ENCODE measurements at regions not wholly inside any gene's neighbourhood (a gene's known extent, or its start where the extent isn't known, plus 50 kb on each side); places are given as distances from the start of the nearest gene placed in this dataset.
"Not testable (repeated sequence)": the region's sequence is repeated elsewhere in the genome, so short reads cannot be mapped to it uniquely, and the experiment has no call there.

DNA sequence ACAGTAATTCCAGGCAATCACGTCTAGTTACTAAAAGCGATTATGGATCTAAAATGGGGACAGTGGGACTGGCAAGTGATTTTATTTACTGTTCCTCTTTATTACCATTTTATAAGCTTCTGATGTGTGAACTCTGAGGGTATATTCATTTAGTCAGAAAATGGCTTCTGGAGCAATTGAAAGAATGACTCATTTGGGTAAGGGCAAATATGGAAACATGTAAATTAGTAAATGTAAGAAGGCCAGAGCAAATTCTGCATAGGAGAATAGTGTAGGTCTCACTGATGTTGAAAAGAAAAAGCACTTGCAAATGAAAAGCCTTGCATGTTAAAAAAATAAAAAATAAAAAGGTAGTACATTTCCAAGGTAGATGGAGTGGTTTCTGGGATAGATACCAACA is 262.2 kb downstream of the KLF5 start:
- DNase-seq: no peak

DNA sequence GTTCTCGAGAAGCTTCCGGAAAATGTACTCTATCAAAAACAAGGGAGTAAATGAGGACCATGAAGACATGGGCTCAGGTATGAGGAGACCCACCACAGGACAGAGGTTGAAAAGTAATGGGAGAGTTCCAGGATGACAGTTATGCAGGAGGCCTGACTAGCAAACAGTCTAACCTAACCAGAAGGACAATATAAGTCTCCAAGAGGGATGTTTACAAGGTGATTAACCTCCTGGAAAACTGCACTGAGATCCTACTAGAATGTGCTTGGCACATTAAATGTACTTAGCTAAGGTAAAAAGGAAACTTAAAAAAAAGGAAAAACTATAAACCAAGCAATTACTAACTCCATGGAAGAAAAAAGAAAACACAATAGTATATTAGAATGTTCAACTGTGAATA is 258.3 kb downstream of the KLF5 start:
- no peak for DNase-seq

DNA sequence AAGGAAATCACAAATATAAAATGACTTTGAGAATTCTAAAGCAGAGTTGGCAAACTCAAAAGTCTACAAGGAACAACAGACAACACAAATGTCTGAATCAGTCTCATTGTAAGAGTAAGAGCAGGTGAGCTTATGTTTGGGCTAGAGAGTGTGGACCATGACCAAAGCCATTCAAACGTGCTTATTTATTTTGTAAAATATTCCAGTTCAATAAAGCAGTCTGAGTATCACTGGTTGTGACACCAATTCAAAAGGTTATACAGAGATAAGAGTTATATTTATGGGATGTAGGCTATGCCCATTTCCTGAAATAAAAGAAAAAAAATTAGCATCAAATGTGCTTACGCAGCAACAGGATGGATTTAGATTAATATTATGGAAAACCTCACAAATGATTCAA is 251.6 kb downstream of the KLF5 start:
- DNase-seq: no peak

DNA sequence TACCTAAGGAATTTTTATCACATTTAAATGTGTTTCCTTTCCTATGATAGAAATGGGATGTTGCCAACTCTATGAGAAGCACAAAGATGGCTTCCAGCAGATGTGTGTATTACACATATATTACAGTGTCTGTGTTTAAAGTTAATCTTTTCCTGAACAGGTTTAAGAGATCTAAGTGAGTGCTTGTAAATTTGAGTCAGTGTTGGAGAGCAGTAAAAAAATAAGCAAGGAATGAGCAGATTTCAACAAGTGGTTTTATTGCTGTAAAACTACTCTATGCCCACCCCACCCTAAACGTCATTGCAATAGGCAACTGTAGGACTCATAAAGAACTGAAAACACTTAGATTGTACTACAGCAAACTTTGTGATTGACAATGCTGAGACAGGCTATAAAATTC is 248.7 kb downstream of the KLF5 start:
- no peak for DNase-seq

DNA sequence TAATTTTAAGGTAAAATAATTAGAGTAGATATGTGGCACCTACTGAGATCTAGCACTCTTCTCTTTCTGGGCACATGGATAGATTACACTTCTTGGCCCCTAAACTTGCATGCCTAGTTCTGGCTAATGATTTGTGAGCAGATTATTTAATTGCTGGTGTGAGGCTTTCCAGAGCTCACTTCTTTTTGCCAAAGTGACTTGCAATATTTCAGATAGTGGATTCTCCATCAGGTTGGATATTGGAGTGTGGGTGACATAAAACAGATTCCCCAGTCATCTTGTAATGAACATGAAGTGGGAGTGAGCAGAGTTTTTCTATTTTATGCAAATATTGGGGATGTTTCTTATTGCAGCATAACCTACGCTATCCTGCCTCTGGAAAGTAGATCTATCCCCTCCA is 247.9 kb downstream of the KLF5 start:
- no peak for DNase-seq

DNA sequence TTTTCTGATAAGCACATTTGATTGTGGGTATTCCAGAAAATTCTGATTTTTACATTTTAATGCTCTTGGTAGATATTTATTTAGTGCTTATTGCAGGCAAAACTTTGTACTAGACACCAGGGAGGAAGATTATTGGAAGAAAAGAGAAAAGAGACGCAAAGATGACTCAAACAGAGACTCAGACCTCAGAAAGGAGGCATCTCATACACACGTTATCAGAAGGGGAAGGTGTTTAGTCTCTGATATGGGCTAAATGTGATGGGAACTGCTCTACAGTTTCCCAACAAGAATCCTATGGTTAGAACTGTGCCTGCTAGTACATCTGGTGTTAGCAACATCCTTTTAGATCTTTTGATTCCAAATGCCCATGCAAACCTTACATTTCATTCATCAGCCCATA is 245.6 kb downstream of the KLF5 start:
- DNase-seq: no peak

DNA sequence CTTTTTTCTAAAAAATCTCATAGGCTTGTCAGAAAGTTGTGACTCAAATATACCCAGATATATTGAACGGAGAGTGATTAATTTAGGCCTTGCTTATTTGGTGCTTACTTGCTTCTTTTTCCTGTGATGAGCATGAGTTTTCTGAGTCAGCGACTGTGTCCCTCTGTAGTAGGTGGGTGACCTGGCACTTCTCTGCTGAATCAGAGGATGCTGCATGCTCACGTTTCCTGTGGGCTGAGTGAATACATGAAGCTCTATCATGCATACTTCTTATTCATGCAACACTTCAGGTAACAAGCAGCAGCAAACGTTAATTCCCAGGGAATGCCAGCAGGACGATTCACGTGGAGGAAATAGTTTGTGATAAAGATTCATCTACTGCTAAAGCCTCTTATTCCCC is 245.0 kb downstream of the KLF5 start:
- DNase-seq: no peak

DNA sequence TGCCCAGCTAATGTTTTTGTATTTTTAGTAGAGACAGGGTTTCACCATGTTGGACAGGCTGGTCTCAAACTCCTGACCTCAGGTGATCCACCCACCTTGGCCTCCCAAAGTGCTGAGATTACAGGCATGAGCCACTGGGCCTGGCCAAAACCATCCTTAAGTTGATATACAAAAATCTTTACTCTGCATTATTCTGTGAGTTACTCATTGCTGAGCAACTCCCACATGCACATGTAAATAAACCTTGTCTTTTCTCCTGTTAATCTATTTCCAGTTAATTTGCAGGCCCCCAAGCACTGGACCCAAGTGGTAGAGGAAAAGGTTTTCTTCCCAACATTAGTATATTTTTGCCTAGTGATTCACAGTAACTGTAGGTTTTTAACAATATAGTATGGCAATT is 242.8 kb downstream of the KLF5 start:
- not testable (repeated sequence) for DNase-seq

DNA sequence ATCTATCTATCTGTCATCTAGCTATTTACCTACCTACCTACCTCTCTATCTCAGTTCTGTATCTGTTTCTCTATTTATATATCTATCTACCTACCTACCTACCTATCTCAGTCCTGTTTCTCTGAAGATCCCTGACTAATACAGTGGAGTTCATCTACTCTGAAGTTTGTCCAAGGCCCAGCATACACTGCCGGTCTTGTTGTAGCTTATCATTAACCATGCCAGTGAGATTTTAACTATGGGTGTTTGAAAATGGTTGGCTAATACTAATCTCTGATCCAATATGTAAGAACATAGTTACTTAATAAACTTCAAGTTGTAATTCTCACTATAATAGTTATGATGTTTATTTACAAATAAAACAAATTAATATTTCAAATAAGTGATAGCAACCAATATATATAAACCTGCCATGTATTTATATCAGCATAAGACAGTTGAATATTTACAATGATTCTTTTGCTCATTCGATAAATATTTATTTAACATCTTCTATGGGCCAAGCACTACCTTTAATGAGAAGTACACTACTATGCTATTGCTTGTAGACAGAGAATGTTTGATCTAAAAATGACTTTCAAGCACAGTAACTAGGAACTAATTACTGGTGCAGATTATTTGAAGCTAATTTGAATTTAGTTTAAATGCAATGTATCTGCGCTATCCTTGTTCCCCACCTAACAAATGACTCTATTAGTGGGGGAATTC is 242.1 kb downstream of the KLF5 start:
- DNase-seq: no peak

DNA sequence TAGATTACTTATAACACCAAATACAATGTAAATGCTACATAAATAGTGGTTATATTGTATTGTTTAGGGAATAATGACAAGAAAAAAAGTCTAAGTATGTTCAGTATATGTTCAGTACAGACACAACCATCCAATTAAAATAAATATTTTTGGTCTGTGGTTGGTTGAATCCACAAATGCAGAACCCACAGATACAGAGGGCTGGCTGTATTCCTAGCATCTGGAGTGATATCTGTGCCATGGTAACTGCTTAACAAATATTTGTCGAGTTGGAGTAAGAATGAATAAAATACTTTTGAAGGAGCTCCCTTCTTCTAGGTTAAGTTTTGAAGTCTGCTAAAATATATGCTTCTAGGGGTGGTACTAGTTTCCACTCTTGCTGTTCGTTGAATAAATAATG is 241.0 kb downstream of the KLF5 start:
- no peak for DNase-seq

DNA sequence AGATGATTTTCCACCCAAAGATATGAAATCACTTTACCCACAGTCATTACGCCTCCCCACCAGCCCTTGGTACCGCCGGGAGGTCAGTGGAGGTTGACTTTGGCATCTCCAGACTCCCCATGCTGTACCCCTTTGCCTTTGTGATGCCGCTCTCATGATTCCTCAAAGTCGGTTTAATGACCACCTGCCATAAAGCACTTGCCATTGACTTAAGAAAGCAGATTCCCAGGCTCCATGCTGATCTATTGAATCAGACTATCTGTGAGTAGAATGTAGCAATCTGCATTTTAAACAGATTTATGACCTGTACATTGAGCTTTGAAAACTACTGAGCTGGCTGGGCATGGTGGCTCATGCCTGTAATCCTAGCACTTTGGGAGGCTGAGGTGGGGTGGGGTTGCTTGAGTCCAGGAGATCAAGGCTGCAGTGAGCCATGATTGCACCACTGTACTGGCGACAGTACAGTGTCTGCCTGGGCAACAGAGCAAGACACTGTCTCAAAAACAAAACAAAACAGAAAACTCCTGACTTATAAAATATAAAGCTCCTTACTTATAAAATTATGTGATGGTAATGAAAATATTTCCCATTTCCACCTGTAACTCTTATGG is 235.2 kb downstream of the KLF5 start:
- DNase-seq: no peak

DNA sequence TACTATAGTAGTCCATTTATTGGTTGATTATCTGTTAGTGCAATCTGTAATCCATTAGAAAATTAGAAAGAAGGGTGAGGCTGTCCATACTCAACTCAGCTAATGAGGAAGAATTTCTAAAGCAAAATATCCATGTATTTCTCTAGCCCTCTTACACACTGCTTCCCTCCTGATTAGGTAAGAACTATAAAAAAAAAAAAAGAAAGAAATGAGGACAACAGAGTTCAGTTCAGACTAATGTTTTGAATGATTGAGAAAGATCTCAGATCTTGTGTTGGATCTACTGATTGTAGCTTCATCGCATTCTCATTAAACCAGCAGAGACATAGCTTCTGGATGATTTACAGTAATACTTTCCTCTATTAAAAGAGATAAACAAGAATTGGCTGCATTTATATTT is 233.3 kb downstream of the KLF5 start:
- no peak for DNase-seq

DNA sequence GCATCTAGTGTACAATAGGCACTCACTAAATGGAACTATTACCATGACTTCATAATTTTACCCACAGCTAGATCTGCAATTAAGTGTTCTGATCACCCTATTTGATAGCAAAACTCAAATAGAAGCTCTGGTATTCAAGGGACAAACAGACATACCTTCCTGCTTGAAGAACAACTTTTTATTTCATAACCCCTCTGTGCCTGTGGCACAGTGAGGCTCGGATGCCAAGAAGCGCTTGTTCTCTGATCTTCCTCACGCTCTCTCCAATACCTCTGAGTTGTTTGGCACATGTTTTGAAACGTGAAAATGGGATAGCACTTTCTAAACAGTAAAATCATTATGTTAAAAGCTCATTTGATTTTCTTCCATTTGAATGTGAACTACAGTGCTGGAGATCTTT is 232.0 kb downstream of the KLF5 start:
- no peak for DNase-seq

DNA sequence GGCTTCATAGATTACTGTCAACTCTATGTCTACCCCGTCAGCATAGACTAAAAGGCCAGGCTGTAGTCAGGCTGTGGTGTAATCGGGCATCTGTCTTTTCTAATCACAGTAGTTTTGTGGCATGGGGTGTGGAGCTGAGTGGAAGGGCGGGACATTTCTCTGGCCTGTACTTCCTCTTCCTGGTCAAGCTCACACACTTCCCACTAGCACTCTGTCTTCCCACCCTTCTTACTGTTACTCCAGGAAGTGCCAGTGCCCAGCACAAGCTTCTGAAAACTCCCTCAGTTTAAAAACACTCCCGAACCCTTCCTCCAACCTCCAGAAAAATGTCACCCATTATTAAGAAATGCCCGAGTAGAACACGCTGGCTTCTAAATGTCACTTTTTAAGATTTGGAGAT is 229.8 kb downstream of the KLF5 start:
- DNase-seq: no peak

DNA sequence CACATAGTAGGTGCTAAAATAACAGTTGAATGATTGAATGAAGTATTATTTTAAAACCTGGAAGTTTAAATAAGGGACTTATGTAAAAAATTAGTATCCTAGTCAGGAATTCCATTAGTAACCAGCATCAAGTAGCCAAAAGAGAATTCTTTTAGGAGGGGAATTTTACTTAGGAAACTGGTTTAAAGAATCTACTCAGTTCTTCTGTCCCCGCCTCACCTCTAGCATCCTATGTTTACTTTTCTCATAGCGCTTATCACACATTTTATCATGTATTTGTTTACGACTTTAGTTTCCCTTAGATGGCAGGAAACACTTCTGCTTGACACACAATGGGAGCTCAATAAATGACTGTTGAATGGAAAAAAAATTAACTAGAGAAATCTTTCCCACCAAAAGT is 229.0 kb downstream of the KLF5 start:
- no peak for DNase-seq

DNA sequence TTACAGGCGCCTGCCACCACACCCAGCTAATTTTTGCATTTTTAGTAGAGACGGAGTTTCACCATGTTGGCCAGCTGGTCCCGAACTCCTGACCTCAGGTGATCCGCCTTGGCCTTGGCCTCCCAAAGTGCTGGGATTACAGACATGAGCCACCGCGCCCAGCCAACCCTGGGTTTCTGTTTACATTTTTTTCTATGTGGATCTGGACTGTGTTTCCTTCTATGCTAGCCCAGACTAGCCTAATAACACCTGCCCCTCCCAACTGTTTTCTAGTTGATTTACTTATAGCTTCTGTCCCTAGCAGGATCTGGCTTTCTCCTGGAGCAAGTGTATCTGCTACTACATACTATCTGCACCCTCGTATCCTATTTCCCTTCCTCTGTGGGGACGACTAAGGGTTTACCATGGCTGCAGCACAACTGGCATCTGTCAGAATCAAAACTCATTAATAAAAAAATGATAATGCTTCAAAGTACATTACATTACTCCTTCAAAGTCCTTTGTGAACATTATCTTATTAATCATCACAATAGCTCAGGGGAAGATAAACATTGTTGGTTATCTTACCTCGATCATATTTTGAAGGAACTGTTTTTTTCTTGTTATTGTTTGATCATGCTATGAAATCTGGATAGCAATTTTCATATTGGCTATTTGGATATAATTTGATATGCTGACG is 228.3 kb downstream of the KLF5 start:
- DNase-seq: no peak

DNA sequence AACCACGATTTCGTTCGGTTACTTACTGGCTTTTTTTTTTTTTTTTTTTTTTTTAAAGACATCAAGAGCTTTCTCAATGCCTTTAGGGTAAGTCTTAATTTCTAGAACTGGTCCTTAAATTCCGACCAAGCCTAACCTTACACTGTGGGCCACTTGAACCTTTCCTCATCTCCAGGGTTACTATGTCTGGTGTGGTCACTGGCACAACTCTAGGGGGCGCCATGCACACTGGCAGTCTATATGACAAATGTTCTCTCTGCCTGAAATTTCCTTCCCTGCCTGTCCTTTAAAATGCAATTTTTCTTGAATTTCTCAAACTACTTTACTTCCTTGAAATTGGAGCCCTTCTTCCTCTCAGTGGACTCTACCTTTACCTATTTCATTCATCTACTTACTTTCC is 227.4 kb downstream of the KLF5 start:
- DNase-seq: no peak

DNA sequence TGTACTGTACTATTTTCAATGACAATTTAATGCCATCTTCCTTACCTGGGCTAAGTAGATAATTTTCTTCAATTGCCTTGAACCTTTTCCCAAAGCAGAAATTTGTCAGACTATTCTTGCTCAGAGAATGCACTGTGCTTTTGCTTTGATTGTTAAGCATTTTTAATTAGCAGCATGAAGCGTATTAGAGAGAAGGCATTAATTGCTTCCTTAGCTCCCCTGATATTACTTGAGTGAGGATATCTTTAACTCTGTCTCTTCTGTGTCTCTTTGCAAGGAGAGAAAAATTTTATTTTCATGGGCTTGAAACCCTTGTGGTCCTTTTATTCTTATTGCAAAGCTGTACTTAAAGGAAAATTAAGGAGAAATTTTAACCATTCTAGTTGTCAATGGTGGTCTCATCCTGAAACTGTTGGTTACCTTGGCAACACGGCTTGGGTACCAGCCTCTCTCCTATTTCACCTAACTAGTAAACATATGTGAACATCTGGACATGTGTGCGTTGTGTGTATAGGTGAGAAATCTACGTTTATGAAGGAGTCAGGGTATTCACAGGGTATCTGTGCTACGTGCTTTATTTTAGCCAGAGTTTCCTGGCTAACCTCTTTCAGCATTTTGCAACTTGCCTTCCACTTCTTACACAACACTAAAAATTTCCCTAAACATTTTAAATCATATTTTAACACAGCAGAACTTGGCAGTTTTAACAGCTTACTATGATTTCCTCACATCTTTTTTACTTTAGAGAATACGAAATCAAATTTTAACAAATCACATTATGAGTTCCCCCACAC is 225.5 kb downstream of the KLF5 start:
- peak in 1 of 2 donors; percentile 2 for DNase-seq

DNA sequence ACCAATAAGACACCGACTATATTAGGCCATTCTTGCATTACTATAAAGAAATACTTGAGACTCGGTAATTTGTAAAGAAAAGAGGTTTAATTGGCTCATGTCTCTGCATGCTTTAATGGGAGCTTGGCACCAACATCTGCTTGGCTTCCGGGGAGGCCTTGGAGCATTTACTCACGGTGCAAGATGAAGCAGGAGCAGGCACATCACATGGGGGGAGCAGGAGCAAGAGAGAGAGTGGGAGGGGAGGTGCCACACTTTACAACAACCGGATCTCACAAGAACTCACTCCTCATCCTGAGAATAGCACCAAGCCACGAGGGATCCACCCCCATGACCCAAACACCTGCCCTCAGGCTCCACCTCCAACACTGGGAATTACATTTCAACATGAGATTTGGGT is 224.8 kb downstream of the KLF5 start:
- DNase-seq: no peak

DNA sequence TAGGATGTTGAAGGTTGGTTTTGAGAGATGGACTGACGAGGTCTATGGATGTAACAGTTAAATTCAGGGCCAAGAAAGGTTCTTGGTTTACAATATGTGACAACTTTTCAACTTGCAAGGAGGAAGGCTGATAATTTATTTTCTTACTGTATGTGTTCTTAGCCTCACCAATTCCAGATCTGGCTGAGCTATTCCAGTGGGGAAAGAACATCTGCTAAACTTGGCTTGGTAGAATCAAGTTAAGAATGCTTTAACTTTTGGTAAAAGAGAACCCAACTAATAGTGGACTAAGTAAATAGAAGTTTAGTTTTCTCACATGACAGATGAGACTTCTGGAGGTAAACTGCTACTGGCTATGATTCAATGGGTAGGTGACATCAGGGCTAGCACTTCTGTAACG is 222.9 kb downstream of the KLF5 start:
- DNase-seq: no peak

DNA sequence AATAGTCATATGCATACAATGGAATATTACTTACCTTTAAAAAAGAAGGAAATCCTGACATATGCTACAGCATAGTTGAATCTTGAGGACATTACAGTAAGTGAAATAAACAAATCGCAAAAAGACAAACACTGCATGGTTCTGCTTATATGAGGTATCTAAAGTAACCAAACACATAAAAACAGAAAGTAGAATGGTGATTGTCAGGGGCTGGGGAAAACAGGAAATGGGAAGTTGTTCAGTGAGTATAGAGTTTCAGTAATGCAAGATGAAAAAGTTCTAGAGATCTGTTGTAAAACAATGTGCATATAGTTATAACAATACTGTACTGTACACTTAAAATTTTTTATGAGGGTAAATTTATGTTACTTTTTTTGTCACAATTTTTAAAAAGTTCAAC is 219.4 kb downstream of the KLF5 start:
- DNase-seq: no peak

DNA sequence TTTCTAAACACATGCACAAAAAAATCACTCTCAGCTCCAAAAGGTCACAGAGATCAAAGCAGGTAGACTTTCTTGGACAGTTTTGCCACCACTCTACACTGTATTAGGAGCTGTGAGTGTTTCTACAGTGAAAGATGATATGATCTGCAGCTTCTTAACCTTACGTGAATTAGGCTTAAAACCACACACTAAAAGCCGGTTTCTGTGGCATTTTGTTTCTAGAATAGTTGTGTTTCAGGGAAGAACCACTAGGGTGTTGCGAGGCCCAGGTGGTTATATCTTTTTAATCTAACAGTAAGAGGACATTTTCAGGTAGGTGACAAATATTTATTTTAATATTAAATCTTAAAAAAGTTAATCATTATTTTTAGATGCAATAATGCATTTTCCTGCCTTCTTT is 216.4 kb downstream of the KLF5 start:
- DNase-seq: no peak

DNA sequence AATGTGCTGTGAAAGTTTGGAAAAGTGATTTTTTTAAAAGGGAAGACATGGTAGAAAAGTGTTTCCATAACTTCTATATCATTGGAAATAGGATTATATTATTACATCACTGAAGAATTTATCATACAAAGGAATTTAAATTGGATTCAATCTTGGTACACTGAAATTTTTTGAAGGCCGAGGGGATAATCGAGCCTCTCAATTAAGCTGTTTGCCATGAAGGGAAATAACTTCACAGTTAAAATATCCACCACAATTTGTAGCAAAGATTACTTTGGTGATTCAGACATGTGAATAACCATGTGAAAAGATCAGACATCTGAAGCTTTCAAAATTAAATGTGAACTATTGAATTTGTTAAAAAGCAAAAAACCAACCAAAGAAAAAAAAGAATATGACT is 215.3 kb downstream of the KLF5 start:
- no peak for DNase-seq

DNA sequence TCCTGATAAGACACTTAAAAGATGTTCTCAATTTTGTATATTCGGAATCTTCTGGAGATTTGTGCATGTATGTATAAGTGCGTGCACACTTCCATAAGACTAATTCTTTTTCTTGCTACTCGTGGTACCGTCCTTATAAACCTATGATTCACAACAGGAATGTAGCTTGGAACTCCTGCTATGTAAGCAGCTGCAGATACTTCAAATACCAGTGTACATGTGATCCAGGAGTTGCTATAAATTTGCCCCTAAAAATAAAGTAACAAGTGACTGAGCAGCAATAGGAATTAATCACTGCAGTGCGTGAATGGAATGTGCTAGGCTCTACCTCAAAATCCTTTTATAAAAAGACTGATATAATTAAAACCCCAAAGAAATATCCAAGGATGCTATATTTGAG is 214.9 kb downstream of the KLF5 start:
- DNase-seq: no peak
